ENCODE measurements at regions not wholly inside any gene's neighbourhood (a gene's known extent, or its start where the extent isn't known, plus 50 kb on each side); places are given as distances from the start of the nearest gene placed in this dataset.
A peak's percentile ranks its signal among the peaks of the same experiment; 100 is the strongest.

DNA sequence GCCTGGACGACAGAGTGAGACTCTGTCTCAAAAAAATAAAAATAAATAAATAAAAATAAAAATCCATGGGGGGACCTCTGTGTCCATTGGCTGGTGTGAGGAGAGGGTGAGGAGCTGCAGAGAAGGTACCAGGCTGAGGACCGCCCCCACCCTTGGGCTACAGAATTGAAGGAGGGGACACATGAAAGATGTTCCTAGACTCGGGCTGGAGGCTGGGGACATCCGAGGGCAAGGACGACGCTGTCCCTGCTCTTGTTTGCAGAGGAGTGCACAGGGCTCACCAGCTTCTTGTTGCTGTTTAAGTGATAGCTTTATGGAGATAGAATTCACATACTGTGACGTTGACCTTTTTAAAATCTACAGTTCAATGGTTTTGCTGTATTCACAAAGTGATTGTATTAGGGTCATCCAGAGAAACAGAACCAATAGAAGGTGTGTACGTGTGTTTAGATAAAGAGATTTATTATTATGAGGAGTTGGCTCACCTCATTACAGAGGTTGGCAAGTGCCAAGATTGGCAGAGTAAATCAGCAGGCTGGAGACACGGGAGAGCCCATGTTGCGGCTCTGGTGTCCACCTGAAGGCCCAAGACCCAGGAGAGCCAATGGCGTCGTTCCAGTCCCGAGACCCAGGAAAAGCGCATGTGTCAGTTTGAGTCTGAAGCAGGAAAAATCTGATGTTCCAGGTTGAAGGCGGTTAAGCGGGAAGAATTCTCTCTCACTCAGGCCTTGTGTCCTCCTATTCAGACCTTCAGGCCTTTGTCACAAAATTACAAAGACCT is 320.7 kb downstream of the SEC14L1 start:
- no peak for DNase-seq (ENCODE audit: low spot score)

DNA sequence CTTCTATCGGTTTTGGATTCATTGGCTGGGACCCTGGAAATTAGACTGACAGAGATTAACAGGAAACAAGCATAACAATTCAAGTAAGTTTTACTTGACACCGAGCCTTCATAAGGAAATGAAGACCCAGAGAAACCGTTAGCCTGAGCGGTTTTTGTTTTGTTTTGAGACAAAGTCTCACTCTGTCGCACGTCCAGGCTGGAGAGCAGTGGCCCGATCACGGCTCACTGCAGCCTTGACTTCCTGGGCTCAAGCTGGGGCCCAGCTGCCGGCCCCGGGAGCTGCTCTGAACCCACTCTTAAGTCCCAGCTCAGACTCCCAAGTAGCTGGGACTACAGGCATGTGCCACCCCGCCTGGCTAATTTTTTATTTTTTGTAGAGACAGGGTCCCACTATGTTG is 321.3 kb downstream of the SEC14L1 start:
- no peak for DNase-seq (ENCODE audit: low spot score)

GRCh38 chr17:77462553-77463497 is 322.1 kb downstream of the SEC14L1 start:
- no peak for DNase-seq (ENCODE audit: low spot score)

GRCh38 chr17:77464988-77465357 is 324.2 kb downstream of the SEC14L1 start:
- no peak for DNase-seq (ENCODE audit: low spot score)

DNA sequence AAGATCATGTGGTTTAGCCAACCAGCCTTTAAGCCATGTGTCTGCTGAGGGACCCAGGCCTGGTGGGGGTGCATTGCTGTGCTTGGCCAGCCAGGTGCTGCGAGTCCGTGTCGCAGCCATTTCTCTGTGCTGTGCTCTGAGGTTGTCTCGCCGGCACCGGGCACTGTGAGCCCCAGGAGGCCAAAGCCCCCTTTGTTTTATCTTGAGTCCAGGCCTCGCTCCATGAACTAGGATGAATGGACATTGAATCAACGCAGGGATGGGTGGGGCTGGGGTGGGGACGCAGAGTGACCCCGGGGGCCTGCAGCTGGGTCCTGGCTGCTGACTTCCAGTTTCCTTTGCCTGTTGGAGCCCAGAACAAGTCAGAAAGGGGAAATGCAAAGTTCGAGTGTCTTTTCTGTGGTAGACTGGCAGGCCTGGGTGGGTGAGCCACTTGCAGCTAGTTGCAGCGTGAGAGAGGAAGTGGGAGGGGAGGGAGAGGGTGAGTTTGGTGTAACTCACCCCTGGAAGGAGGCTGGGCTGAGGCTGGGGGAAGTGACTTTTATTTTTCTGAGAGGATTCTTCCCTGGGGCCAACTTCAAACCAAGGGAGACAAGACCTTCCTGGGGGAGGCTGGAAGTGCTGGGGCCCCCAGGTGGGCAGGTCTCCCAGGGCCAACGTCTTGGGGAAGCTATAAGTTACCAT is 324.7 kb downstream of the SEC14L1 start:
- peak; percentile 69 for DNase-seq (ENCODE audit: low spot score)

DNA sequence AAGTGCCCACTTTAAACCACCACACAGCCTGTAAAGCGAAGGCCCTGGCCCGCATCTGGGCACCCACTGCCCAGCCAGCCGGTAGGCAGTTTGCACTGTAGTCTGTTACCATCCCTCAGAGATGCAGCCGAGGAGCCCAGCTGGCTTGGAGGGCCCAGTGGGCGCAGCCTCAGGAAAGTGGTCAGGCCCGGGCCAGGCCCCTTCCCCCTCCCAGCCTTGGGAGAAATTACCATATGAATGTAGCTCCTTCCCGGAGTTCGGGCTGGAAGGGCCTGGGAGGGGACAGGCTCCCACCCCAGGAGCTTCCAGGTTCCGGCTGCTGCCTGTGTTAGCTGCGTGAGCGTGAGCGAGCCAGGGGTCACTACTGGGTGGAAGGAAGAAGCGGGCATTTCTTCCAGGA is 325.4 kb downstream of the SEC14L1 start:
- DNase-seq (ENCODE audit: low spot score): no peak

DNA sequence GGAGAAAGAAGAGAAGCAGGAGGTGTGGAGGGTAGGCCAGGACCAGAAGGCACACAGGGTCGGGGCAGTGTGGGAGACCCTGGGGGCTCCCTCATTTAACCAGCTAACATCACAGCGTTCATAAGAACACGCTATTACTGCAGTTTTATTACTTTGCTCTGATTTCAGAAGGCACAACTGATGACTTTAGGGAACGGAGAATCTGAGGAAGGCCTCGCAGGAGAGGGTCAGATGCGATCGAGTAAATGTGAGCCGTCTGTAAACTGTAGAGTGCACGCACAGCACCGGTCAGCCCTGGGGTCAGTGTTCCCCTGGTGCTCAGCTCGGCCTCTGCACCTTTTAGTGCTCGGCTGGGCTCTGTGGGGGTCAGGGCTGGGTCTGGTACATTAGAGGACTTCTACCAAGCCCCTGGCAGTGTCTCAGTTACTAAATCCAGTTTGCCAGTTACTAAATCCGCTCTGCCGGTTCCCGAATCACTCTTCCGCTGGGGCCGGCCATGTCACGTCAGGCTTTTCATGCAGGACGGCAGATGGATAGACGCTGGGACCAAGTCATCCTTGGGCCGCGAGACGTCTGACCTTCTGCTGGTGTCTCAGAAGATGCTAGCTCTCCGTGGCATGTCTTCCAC is 325.9 kb downstream of the SEC14L1 start:
- DNase-seq (ENCODE audit: low spot score): no peak

GRCh38 chr17:77467521-77467920 is 326.8 kb downstream of the SEC14L1 start:
- no peak for DNase-seq (ENCODE audit: low spot score)

- DNase-seq (ENCODE audit: low spot score): no peak
Measured at GRCh38 chr17:77468897-77469296, 328.1 kb downstream of the SEC14L1 start.

GRCh38 chr17:77470330-77470786 is 329.6 kb downstream of the SEC14L1 start:
- no peak for DNase-seq (ENCODE audit: low spot score)

GRCh38 chr17:77470800-77471733 is 330.3 kb downstream of the SEC14L1 start:
- peak; percentile 58 for DNase-seq (ENCODE audit: low spot score)

GRCh38 chr17:77471984-77472461 is 331.3 kb downstream of the SEC14L1 start:
- no peak for DNase-seq (ENCODE audit: low spot score)

GRCh38 chr17:77472468-77473310 is 331.9 kb downstream of the SEC14L1 start:
- DNase-seq (ENCODE audit: low spot score): peak; percentile 41

GRCh38 chr17:77473615-77474226 is 333.0 kb downstream of the SEC14L1 start:
- DNase-seq (ENCODE audit: low spot score): peak; percentile 90

DNA sequence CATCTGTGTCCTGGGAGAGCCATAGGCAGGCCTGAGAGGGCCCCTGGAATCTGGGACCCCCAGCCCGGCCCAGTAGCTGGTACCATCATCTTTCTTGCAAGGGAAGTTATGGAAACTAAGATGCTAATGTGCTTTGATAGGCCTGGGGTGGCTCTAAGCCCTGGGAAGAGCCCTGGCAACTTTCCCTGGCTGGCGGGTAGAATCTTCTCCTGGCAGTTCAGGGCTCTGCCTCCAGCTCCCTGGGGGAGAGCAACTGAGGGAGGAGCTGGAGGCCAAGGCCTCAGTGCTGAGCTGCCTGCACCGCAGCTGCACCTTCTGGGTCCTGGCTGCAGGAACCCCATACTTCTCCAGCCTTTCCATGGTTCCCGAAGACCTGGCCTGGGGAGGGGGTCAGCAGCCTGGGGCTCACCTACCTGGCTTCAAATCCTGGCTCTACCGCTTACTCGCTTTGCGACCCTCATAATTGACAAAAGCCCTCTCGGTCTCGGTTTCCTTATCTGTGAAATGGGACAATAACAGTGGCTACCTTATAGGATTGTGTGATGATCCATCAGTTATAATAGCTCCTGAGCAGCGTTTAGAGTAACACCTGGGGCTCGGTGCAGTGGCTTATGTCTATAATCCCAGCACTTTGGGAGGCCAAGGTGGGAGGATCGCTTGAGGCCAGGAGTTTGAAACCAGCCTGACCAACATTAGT is 333.7 kb downstream of the SEC14L1 start:
- DNase-seq (ENCODE audit: low spot score): no peak

- DNase-seq (ENCODE audit: low spot score): peak; percentile 52
Measured at GRCh38 chr17:77475016-77475976, 334.5 kb downstream of the SEC14L1 start.

DNA sequence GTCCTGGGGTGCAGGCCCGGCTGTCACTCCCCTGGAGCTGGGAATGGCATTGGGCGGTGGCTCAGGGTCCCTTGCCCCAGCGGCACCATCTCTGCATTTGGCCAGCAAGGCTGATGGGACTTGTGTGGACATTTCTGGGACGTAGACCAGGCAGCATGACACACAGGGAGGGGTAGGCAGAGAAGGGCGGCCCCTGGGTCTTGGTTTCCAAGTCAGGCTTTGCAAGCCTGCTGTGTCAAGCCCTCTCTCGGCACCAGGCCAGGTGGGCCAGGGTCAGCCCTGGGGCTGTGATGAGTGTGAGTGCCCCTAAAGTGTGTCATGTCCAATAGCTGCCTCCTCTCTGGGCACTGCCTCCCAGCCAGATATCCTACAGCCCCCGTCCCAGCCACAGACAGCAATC is 335.2 kb downstream of the SEC14L1 start:
- DNase-seq (ENCODE audit: low spot score): no peak

Data from kidney tubule cell (primary cell).